Choroid plexus epithelial cell (primary cell): ENCODE measurements at regions not wholly inside any gene's neighbourhood (a gene's known extent, or its start where the extent isn't known, plus 50 kb on each side); places are given as distances from the start of the nearest gene placed in this dataset.

Experiments
- DNase-seq: peaks from one replicate; pipeline ENCODE4 v3.0.0-alpha.2; 2010; ENCODE audit warnings: low read depth
- H3K4me3 ChIP-seq: 2 replicates; pipeline ENCODE4 v1.5.1; 2011; ENCODE audit warnings: low read depth, mild to moderate bottlenecking, control low read depth, low read length, moderate library complexity
- CTCF ChIP-seq: conservative IDR thresholded peaks from 2 replicates; pipeline ENCODE4 v1.5.1; 2011; ENCODE audit warnings: low read depth, mild to moderate bottlenecking, control low read depth, inconsistent platforms, low read length, moderate library complexity

DNA sequence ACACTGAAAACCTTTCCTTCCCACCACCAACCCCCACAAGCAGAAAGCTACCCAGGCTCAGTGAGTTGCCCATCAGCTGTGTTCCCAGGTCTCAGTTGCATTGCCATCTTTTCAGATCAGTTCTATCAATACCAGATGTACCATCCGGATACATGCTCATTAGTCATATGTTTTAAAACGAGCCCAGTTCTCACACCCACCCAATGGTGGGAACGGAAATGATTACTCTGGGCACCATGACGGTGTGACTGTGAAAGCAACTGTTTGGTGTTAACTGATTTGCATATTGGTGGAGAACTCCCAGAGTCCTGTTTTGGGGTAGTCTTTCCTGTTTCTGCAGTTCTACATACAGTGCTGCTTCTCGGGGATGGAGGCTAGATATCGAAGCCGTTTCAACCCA, 212.3 kb downstream of the TRIM36 start:
- TF ChIP-seq CTCF = no peak
- no peak overlapping the region for H3K4me3 ChIP-seq
- no peak for DNase-seq

- no peak for DNase-seq
- no peak for TF ChIP-seq CTCF
- H3K4me3 ChIP-seq = no peak overlapping the region
These were observed 216.1 kb downstream of the TRIM36 start for GRCh38 chr5:114953565-114953964.

- TF ChIP-seq CTCF = no peak
- no peak overlapping the region for H3K4me3 ChIP-seq
- no peak for DNase-seq
These were observed 216.8 kb downstream of the TRIM36 start for GRCh38 chr5:114952876-114953275.

DNA sequence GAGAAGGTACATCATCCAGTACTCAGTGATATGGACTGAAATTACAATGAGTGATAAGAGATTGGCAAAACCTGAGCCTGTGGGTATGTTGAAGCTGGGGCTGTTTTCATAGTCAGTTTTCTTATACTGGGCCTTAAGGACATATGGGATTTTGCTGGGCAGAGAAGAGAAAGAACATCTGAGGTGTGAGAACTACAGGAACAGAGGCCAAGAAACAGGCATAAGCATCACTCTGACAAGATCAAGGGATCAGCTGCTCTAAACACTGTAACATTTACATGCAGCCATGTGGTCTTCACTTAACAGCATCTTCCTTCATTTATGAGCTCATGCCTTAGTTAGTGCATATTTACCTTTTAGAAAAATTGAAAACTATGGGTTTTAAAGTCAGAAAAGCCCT, 220.0 kb downstream of the TRIM36 start:
- no peak for TF ChIP-seq CTCF
- DNase-seq = no peak
- no peak overlapping the region for H3K4me3 ChIP-seq

- no peak for DNase-seq
These were observed 220.6 kb downstream of the TRIM36 start for GRCh38 chr5:114948986-114949621.

GRCh38 chr5:114948363-114948762, 221.3 kb downstream of the TRIM36 start:
- no peak for DNase-seq
- TF ChIP-seq CTCF = no peak
- no peak overlapping the region for H3K4me3 ChIP-seq

More at GRCh38 chr5:114948986-114949621, 220.6 kb downstream of the TRIM36 start:
- no peak for TF ChIP-seq CTCF
- H3K4me3 ChIP-seq = no peak overlapping the region

GRCh38 chr5:114940709-114941108, 229.0 kb downstream of the TRIM36 start:
- DNase-seq = no peak
- TF ChIP-seq CTCF = no peak
- H3K4me3 ChIP-seq = no peak overlapping the region
